ENCODE measurements at regions not wholly inside any gene's neighbourhood (a gene's known extent, or its start where the extent isn't known, plus 50 kb on each side); places are given as distances from the start of the nearest gene placed in this dataset.
A peak's percentile ranks its signal among the peaks of the same experiment; 100 is the strongest.
"Not testable (repeated sequence)": the region's sequence is repeated elsewhere in the genome, so short reads cannot be mapped to it uniquely, and the experiment has no call there.

GRCh38 chr3:159238646-159239045 lies 436.8 kb downstream of the MFSD1 start:
- no peak for DNase-seq

DNA sequence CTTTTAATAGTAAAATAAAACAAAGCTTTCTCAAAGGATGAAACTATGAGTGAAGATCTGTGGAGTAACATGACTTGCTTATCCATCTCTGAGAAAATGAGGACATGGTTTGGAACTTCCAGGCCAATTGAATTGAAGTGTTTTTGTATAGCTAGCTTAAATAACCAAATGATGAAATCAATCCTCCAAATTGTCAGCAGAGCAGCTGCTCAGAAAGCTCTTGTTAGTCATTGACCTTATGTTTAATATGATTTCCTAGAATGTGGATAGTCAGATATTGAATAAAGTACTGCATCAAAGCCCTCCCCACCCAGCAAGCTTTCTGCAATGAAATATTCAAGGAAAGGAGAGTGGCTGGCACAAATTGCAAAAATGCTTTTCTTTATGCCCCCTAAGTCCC lies 437.2 kb downstream of the MFSD1 start:
- DNase-seq: no peak

GRCh38 chr3:159244933-159245332 lies 443.1 kb downstream of the MFSD1 start:
- DNase-seq: no peak

DNA sequence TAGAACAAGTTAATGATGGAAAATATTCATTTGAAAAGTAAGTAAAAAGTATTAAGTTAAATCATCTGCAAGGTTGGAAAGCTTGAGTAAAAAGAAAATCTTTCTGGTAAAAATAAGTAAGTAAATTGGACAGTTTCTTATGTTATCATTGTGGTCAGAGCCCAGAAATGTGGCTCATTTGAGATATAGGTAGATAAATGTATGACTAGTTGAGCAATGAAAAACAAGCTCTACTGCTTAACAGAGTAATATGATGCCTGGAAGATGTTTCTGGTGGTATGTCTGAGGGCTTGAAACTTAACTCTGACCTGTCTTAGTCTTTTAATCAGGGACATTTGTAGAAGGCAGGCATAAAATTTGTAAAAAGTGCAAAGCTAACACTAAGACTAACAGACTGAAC lies 444.0 kb downstream of the MFSD1 start:
- DNase-seq: no peak

GRCh38 chr3:159246385-159246784 lies 444.5 kb downstream of the MFSD1 start:
- DNase-seq: no peak

DNA sequence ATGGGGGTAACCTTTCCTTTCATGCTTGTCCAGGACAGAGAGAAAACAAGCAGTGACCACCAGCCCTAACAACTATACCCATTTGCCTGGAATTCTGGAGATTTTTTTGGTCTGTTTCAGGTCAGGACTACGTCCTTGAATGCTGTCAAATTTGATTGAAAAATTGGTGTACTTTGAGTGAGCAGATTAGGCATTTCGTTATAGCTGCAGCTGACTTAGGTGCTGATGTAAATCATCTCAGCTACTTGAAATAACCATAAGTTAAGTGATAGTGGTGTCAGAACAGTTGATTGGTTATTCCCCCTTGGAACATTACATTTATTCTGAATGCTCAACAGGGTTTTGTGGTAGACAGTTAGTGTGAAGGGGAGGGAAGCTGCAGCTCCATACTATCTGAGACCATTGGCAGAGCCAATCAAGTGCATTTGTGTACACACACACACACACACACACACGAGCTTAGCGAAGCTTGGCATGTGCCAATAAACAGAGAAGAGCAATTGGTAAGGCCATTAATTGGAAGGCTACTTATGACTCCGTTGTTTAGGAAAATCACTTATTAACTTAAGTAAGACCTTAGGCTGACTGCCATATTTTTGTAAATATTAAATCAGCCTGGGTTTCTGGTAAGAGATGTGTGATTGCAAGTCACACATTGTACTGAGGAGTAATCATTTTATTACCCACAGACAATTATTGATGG lies 447.8 kb downstream of the MFSD1 start:
- no peak for DNase-seq

DNA sequence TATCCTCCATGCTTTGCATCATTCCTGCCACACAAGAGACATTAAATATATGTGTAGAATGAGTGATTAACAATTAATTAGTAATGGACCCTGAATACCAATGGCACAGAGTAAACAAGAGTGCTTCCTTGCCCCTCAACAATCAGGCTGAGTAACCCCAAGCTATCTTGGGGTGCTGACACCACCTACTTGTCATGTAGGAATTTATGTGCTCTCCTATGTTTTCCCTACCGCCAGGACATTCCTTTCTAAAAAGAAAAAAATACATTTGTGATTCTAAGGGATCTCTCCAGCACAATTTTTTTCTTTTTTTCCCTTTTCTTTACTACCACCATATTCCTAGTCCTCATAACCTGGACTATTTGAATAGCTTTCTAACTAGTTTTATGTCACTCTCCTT lies 449.1 kb downstream of the MFSD1 start:
- DNase-seq: no peak

DNA sequence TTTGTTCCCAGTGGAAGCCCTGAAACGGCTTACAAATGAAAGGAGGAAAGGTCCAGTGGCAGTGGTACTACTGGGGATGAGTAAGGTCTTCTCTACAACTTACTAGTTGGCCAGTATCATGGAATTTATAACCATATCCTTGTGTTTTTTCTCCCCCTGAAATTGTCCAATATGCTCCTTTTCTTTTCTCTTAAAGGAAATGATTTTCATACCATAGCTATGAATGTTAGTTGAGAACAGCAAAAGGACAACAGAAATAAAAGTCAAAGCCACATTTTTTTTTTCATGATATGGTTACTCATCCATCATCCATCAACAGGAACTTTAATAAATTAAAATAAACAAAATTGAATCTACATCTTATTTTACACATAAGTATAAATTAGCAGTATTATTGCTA lies 450.4 kb downstream of the MFSD1 start:
- no peak for DNase-seq

DNA sequence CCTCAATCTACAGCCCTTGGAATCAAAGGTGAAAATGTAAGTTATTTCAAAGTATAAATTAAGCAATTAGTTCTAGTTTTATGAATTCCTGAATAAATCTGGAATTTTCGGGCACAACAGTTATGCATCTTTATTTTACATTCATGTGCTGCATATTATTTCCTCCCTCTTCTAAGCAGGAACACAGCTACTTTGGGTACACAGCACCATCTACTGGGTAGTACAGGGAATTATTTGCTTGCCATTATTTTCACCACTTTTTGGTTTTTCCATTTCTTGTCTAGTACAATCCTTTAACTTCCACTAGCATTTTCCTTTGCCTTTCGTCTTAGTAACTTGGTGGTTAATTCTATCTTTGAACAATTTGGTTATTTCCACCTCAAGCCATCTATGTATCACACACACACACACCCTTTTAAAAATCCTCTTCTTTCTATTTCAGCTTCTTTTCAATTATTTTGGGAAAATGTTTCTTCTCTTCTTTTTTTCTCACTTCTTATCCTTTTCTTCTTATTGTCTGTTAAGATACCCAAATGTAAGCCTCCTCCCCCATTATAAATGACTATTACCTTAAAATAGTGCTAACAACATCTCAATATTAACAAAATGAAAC lies 451.0 kb downstream of the MFSD1 start:
- peak; percentile 1 for DNase-seq

DNA sequence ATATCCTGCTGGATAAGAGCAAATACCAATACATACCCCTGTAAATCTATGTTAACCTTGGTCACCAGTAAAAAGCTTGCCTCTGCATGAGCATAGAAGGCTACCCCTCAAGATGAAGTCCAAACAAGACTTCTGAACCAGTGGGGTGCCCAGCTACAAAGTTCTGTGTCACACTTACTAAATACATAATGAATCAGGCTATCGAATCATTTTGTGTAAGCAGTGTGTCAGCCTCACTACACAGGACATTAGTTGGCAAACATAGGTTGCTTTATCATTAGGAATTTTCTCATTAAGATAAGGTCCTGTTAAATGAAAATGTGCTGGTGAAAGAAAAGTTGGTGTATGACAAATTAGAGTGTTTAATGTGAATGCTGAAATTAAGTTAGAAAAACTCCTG lies 452.0 kb downstream of the MFSD1 start:
- DNase-seq: no peak

- no peak for DNase-seq
Observed at GRCh38 chr3:159257954-159258353, 456.1 kb downstream of the MFSD1 start.

- no peak for DNase-seq
Observed at GRCh38 chr3:159258934-159259333, 457.1 kb downstream of the MFSD1 start.

- peak; percentile 50 for DNase-seq
Observed at GRCh38 chr3:159260049-159260662, 458.3 kb downstream of the MFSD1 start.

DNA sequence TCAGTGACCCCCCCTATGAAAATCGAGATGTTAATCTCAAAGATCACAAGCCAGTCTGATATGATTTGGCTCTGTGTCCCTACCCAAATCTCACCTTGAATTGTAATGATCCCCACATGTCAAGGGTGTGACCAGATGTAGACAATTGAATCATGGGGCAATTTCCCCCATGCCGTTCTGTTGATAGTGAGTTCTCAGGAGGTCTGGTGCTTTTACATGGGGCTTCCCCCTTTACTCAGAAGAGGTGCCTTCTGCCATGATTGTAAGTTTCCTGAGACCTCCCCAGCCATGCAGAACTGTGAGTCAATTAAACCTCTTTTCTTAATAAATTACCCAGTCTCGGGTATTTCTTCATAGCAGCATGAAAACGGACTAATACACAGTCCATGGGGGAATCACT lies 459.5 kb downstream of the MFSD1 start:
- DNase-seq: not testable (repeated sequence)

DNA sequence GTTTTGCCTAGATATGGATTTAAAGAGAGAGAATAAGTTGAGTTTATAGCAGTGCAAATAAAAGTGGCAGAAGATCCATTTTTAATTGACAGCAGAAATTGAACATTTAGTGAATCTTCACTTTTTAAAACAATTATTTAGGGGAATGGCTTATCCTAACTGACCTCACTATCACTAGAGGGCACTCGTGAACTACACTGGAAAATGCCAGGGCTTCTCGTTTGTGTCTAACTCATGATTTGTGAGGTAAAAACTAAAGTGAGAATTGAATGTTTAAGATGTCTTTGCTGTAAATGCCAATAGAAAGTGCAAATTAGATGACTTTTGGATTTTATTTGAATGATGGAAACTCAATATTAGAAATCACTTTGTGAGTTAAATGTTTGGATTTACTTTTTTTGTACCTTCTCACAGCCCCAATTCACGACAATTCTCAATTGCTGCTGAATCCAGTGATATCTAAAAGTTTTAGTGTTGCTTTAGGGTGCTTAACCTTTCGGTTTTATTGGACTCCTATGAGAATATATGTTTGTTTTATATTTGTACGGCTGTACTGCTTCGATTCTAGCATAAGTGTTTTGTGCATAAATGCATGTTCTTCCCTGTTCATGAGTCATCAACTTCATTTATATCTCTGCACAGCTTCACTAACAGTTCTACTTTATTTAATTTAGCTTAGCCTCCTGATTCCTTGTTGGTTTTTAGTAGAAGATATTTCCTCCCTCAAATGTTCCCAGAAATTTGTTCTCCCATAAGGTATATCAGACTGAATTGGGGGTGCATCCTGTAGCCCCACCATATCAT lies 462.1 kb downstream of the MFSD1 start:
- DNase-seq: peak; percentile 4

- DNase-seq: no peak
Observed at GRCh38 chr3:159265705-159266104, 463.9 kb downstream of the MFSD1 start.

DNA sequence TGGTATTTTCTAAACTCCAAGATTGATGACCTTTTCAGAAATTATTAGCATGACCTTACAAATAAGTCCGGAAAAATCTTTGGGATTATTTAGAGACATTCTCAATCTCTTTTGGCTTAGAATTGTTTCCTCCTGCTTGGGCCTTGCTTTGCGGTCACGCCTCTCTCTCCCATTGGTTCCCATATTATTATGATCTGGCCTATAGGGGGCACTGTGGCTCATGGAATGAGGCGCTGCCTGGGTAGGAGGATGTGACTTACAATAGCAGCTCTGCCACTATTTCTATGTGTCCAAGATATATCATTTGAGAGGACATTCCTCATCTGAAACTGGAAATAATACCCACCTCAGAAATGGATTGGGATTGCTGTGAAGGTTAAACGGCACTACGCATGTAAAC lies 464.9 kb downstream of the MFSD1 start:
- no peak for DNase-seq

DNA sequence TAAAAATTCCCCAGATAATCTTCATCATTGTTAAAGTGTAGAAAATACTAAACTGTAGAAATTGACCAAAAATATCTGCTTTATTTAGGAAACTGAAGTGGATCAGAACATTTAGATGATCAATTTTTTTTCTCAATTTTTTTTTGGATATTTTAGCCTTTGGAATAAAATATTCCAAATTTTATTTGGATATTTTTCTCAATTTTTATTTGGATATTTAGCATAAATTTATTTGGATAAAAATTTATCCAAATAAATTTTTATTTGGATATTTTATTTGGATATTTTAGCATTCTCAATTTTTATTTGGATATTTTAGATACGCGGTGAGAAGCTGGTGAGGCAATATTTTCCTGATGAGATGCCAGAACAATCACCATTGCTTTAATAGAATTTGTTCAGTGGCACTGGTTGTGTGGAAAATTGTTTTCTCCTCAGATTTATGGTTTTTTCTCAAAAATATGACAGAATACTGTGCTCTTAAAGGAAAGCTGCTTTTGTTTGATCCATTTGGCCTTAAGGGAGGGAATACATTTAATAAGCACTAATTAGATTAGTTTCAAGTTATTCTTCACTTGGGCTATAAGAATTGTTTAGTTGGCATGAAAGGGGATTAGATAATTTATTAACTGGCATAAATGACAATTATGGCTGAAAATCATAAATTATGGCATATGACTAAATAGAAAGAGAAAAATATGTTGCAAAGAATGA lies 470.1 kb downstream of the MFSD1 start:
- no peak for DNase-seq

DNA sequence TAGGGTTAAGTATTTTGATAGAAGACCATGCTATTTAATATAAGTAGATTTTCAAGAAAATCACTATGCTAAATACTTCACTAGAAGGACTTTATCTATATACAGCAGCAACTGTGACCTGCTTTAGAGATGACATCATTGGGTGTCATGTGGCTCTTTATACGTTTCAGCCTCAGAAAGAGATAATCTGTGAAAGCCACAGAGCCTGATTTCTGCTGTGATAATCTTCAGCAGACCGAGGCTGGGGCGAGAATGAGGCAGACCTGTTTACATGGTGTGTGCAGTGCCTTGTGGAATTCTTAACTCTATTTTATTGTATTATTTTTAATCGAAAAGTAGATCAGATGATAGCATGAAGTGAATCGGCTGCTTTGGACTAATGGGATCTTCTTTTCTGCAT lies 471.2 kb downstream of the MFSD1 start:
- no peak for DNase-seq

- DNase-seq: no peak
Observed at GRCh38 chr3:159273608-159274007, 471.8 kb downstream of the MFSD1 start.

- DNase-seq: no peak
Observed at GRCh38 chr3:159275741-159276140, 473.9 kb downstream of the MFSD1 start.

DNA sequence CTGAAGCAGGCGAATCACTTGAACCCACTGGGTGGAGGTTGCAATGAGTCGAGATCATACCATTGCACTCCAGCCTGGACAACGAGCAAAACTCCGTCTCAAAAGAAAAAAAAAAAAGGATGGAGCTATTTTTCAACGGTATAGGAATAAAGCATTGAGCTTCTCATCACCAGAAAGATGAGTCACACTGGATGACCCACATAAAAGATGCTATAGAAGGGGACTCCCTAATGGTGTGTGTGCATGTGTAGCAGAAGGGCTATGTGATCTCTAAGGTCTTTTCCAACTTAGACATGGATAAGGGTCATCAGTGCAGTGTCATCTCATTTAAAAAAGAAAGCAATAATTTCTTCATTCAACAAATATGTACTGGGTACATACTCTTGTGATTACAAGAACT lies 476.0 kb downstream of the MFSD1 start:
- no peak for DNase-seq

Data from NCI-H1694 treated with DMSO at 0.1 percent for 48 hours (cell line).